Endodermal cell (in vitro differentiated cells): ENCODE measurements at regions not wholly inside any gene's neighbourhood (a gene's known extent, or its start where the extent isn't known, plus 50 kb on each side); places are given as distances from the start of the nearest gene placed in this dataset.

Experiments used
- DNase-seq: peaks from one replicate; pipeline ENCODE4 v3.0.0-alpha.2; 2017
- H3K27ac ChIP-seq: 2 replicates; pipeline ENCODE4 v1.5.1; 2013; ENCODE audit warnings: mild to moderate bottlenecking, low read depth, low read length, moderate library complexity
- H3K27me3 ChIP-seq: 2 replicates; pipeline ENCODE4 v1.6.1; 2013; ENCODE audit warnings: mild to moderate bottlenecking, low read length, moderate library complexity; ENCODE audit not compliant: insufficient read depth, control insufficient read depth, poor library complexity, severe bottlenecking
- H3K36me3 ChIP-seq: 2 replicates; pipeline ENCODE4 v1.7.0; 2013; ENCODE audit warnings: mild to moderate bottlenecking, low read length, moderate library complexity; ENCODE audit not compliant: control insufficient read depth, insufficient read depth
- H3K4me1 ChIP-seq: one replicate; pipeline ENCODE4 v1.7.0; 2013; ENCODE audit warnings: low read length; ENCODE audit not compliant: control insufficient read depth, insufficient read depth
- H3K4me3 ChIP-seq: 2 replicates; pipeline ENCODE4 v1.5.1; 2013; ENCODE audit warnings: mild to moderate bottlenecking, low read length, moderate library complexity
- H3K9ac ChIP-seq: 2 replicates; pipeline ENCODE4 v1.6.1; 2013; ENCODE audit warnings: mild to moderate bottlenecking, low read length, moderate library complexity; ENCODE audit not compliant: poor library complexity, severe bottlenecking; ENCODE audit errors: extremely low read depth
- H3K9me3 ChIP-seq: 2 replicates; pipeline ENCODE4 v1.6.1; 2013; ENCODE audit warnings: mild to moderate bottlenecking, low read length, moderate library complexity; ENCODE audit not compliant: control insufficient read depth
- H3K27ac Mint-ChIP-seq: 2 replicates; pipeline ENCODE4 v1.8.0; 2020; ENCODE audit warnings: mixed read lengths
- H3K27me3 Mint-ChIP-seq: 2 replicates; pipeline ENCODE4 v1.8.0; 2021; ENCODE audit warnings: mild to moderate bottlenecking, mixed read lengths; ENCODE audit not compliant: insufficient read depth
- H3K36me3 Mint-ChIP-seq: 2 replicates; pipeline ENCODE4 v1.8.0; 2020; ENCODE audit warnings: low read depth, mixed read lengths
- H3K4me1 Mint-ChIP-seq: 2 replicates; pipeline ENCODE4 v1.8.0; 2020; ENCODE audit warnings: mixed read lengths
- H3K4me3 Mint-ChIP-seq: 2 replicates; pipeline ENCODE4 v1.8.0; 2020; ENCODE audit warnings: mild to moderate bottlenecking, moderate library complexity, mixed read lengths
- H3K9me3 Mint-ChIP-seq: 2 replicates; pipeline ENCODE4 v1.8.0; 2020; ENCODE audit warnings: mild to moderate bottlenecking, mixed read lengths
- WGBS, 2 experiments: methylation state at CpG; one replicate each; pipeline versions ENCODE4 v1.1.5 to v1.1.7; 2013; ENCODE audit warnings: missing lambda C conversion rate in 2 of 2, mixed read lengths in 1 of 2; ENCODE audit not compliant: insufficient coverage in 1 of 2, insufficient read length in 1 of 2; 5-methylcytosine and 5-hydroxymethylcytosine counted together
- TF ChIP-seq, protein P1 (sequence below): fragments of 200-600 bp; sonication (generic); conservative IDR thresholded peaks from 2 replicates; pipeline ENCODE4 v1.5.0; 2021; ENCODE audit warnings: antibody characterized with exemption, mild to moderate bottlenecking

GRCh38 chr9:126055381-126055985, 271.1 kb upstream of the MVB12B start:
- no peak overlapping the region for H3K27ac Mint-ChIP-seq
- no peaks in the 10 kb centered on the region for H3K27me3 Mint-ChIP-seq
- Histone ChIP-seq H3K9ac (no peak overlapping the region), H3K9me3 (no peaks in the 10 kb centered on the region), H3K4me3 (no peak overlapping the region), H3K27ac (no peak overlapping the region), H3K27me3 (no peaks in the 10 kb centered on the region), H3K36me3 (no peaks in the 10 kb centered on the region), H3K4me1 (no peaks in the 10 kb centered on the region)
- H3K9me3 Mint-ChIP-seq: no peaks in the 10 kb centered on the region
- 89% methylated on average over 11 to 16 of the region's 16 CpGs for WGBS, 2 experiments
- H3K36me3 Mint-ChIP-seq: no peaks in the 10 kb centered on the region
- TF ChIP-seq, protein P1, sequence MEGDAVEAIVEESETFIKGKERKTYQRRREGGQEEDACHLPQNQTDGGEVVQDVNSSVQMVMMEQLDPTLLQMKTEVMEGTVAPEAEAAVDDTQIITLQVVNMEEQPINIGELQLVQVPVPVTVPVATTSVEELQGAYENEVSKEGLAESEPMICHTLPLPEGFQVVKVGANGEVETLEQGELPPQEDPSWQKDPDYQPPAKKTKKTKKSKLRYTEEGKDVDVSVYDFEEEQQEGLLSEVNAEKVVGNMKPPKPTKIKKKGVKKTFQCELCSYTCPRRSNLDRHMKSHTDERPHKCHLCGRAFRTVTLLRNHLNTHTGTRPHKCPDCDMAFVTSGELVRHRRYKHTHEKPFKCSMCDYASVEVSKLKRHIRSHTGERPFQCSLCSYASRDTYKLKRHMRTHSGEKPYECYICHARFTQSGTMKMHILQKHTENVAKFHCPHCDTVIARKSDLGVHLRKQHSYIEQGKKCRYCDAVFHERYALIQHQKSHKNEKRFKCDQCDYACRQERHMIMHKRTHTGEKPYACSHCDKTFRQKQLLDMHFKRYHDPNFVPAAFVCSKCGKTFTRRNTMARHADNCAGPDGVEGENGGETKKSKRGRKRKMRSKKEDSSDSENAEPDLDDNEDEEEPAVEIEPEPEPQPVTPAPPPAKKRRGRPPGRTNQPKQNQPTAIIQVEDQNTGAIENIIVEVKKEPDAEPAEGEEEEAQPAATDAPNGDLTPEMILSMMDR: no peak
- no peak overlapping the region for H3K4me3 Mint-ChIP-seq
- H3K4me1 Mint-ChIP-seq: peaks cover 16% of the 10 kb centered on the region
- no peak for DNase-seq

DNA sequence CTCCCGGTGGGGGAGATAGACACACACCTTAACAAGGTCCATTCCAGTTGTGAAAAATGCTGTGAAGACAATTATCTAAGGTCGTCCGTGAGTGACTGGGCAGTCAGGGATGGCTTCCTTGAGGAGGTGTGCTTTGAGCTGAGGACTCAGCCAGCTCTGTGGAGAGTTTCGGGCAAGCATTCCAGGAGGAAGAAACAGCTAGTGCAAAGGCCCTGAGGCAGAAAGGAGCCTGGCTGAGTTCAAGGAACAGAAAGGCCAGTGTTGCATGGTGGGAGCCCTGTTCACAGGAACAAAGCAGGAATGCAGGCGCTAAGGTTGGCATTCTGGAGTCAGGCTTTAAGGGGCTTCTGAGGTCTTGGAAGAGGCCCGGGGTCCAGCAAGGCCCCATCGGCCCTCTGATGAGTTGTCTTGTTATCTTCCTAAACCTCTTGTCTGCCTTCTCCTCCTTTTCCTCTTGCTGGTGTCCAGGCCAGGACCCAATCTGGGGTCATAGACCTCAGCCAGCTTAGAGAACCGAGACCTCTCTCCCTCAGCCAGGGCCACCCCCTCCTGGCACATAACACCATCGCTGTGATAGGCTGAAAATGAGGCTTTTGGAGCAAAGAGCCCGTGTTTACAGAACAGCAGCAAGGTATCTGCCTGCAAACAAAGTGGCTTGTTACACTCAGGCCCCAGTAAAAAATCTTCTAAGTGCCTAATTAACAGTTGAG, 270.2 kb upstream of the MVB12B start:
- no peak for DNase-seq
- no peaks in the 10 kb centered on the region for H3K9me3 ChIP-seq
- WGBS, 2 experiments: 79 to 86% methylated on average over 4 to 10 of the region's 10 CpGs
- H3K36me3 ChIP-seq: no peaks in the 10 kb centered on the region
- H3K36me3 Mint-ChIP-seq: no peaks in the 10 kb centered on the region
- no peak overlapping the region for H3K4me3 Mint-ChIP-seq
- peaks cover 16% of the 10 kb centered on the region for H3K4me1 Mint-ChIP-seq
- H3K27me3 Mint-ChIP-seq: no peaks in the 10 kb centered on the region
- H3K27ac Mint-ChIP-seq: no peak overlapping the region
- no peaks in the 10 kb centered on the region for H3K4me1 ChIP-seq
- H3K27me3 ChIP-seq: no peaks in the 10 kb centered on the region
- no peak overlapping the region for H3K27ac ChIP-seq
- TF ChIP-seq, protein P1: no peak
- no peak overlapping the region for H3K4me3 ChIP-seq
- H3K9me3 Mint-ChIP-seq: no peaks in the 10 kb centered on the region
- no peak overlapping the region for H3K9ac ChIP-seq

DNA sequence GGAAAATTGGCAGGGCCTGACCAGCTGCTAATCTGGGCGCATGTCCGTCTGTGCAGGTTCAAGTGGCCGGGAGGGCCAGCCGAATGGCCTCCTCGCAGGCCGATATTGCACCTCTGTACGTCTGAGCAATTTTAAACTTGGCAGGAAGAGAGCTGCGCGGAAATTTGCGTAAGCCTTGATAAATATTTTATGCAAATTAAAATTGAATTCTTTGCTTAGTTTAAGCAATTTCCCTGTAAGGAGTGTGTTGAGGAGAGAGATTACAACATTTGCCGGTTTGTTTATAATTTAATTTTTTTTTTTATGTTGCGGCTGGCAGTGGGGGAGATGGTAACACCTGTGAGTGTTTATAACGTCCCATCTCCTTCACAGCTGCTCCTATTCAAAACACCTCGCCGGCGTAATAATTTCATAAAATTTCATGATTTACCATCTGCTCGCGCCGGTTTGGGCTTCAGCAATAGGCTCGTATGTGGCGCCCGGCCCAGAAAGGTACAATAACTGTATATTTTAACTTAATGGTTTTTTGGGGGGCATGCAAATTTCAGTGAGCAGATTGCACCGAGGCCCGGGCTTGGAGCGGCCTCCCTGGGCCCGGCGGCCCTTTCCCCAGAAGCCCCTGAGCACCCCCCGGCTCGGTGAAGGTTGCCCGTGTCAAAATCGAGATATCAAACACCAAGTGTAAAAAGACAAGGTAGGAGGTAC, 269.4 kb upstream of the MVB12B start:
- TF ChIP-seq, protein P1: no peak
- H3K4me3 ChIP-seq: no peak overlapping the region
- no peak overlapping the region for H3K9ac ChIP-seq
- H3K27ac ChIP-seq: no peak overlapping the region
- no peaks in the 10 kb centered on the region for H3K27me3 ChIP-seq
- no peak overlapping the region for H3K27ac Mint-ChIP-seq
- DNase-seq: no peak
- H3K36me3 ChIP-seq: no peaks in the 10 kb centered on the region
- H3K4me1 ChIP-seq: no peaks in the 10 kb centered on the region
- H3K9me3 Mint-ChIP-seq: no peaks in the 10 kb centered on the region
- H3K4me3 Mint-ChIP-seq: no peak overlapping the region
- H3K27me3 Mint-ChIP-seq: no peaks in the 10 kb centered on the region
- WGBS, 2 experiments: 93 to 94% methylated on average over 22 to 31 of the region's 31 CpGs
- no peaks in the 10 kb centered on the region for H3K9me3 ChIP-seq
- peaks cover 16% of the 10 kb centered on the region for H3K4me1 Mint-ChIP-seq
- no peaks in the 10 kb centered on the region for H3K36me3 Mint-ChIP-seq
